Muscle of leg (tissue), 3 donors: ENCODE measurements at regions not wholly inside any gene's neighbourhood (a gene's known extent, or its start where the extent isn't known, plus 50 kb on each side); places are given as distances from the start of the nearest gene placed in this dataset.

Experiments used
- DNase-seq: peaks from one replicate; pipeline ENCODE4 v3.0.0; 2013
- H3K27ac ChIP-seq: one replicate; pipeline ENCODE4 v1.5.1; 2013; ENCODE audit warnings: mild to moderate bottlenecking, low read length, control low read depth
- H3K27me3 ChIP-seq: one replicate; pipeline ENCODE4 v1.6.1; 2013; ENCODE audit warnings: low read length; ENCODE audit not compliant: control insufficient read depth, insufficient read depth
- H3K36me3 ChIP-seq: one replicate; pipeline ENCODE4 v1.6.1; 2013; ENCODE audit warnings: low read length; ENCODE audit not compliant: control insufficient read depth, insufficient read depth
- H3K4me1 ChIP-seq: one replicate; pipeline ENCODE4 v1.6.1; 2013; ENCODE audit warnings: low read length; ENCODE audit not compliant: control insufficient read depth, insufficient read depth
- H3K4me3 ChIP-seq: one replicate; pipeline ENCODE4 v1.5.1; 2013; ENCODE audit warnings: low read length, control low read depth
- H3K9me3 ChIP-seq: replicated peaks from 2 replicates; pipeline ENCODE4 v1.6.1; 2013; ENCODE audit warnings: low read depth, low read length; ENCODE audit not compliant: control insufficient read depth
- WGBS: methylation state at CpG from one replicate; pipeline ENCODE4 v1.1.5; 2013; ENCODE audit warnings: missing lambda C conversion rate; ENCODE audit not compliant: insufficient coverage; 5-methylcytosine and 5-hydroxymethylcytosine counted together

- H3K27ac ChIP-seq, result no peak overlapping the region
- no peaks in the 10 kb centered on the region for H3K36me3 ChIP-seq
- H3K9me3 ChIP-seq, result no peaks in the 10 kb centered on the region
- peaks cover 70% of the 10 kb centered on the region for H3K4me1 ChIP-seq
- peak; percentile 50 for DNase-seq
- no peak overlapping the region for H3K4me3 ChIP-seq
- H3K27me3 ChIP-seq, result peaks cover 11% of the 10 kb centered on the region
- WGBS, result 91% methylated on average over 5 of the region's 14 CpGs
Observed at GRCh38 chr10:78933828-78934531, 134.8 kb upstream of the ZMIZ1 start.

GRCh38 chr10:78934532-78934898, 134.3 kb upstream of the ZMIZ1 start:
- WGBS, result 0% methylated on average over 1 of the region's 3 CpGs
- H3K4me3 ChIP-seq, result no peak overlapping the region
- no peak overlapping the region for H3K27ac ChIP-seq
- H3K36me3 ChIP-seq, result no peaks in the 10 kb centered on the region
- peaks cover 11% of the 10 kb centered on the region for H3K27me3 ChIP-seq
- DNase-seq, result peak; percentile 64
- peaks cover 73% of the 10 kb centered on the region for H3K4me1 ChIP-seq
- no peaks in the 10 kb centered on the region for H3K9me3 ChIP-seq

GRCh38 chr10:78934994-78935602, 133.7 kb upstream of the ZMIZ1 start:
- H3K36me3 ChIP-seq, result no peaks in the 10 kb centered on the region
- no peaks in the 10 kb centered on the region for H3K9me3 ChIP-seq
- DNase-seq, result no peak
- H3K4me3 ChIP-seq, result no peak overlapping the region
- WGBS, result 83% methylated on average over 1 of the region's 4 CpGs
- H3K27me3 ChIP-seq, result peaks cover 11% of the 10 kb centered on the region
- no peak overlapping the region for H3K27ac ChIP-seq
- H3K4me1 ChIP-seq, result peaks cover 73% of the 10 kb centered on the region

GRCh38 chr10:78935697-78936407, 132.9 kb upstream of the ZMIZ1 start:
- Histone ChIP-seq H3K27me3 (peaks cover 11% of the 10 kb centered on the region), H3K36me3 (no peaks in the 10 kb centered on the region), H3K4me1 (peaks cover 73% of the 10 kb centered on the region), H3K4me3 (no peak overlapping the region), H3K9me3 (no peaks in the 10 kb centered on the region), H3K27ac (peak overlapping the region; percentile 47)
- WGBS, result 82% methylated on average over 3 of the region's 12 CpGs
- DNase-seq, result peak; percentile 73

- Histone ChIP-seq H3K36me3 (no peaks in the 10 kb centered on the region), H3K27ac (peak overlapping the region; percentile 45), H3K4me1 (peaks cover 73% of the 10 kb centered on the region), H3K4me3 (no peak overlapping the region), H3K27me3 (peaks cover 8% of the 10 kb centered on the region), H3K9me3 (no peaks in the 10 kb centered on the region)
- 86% methylated on average over 9 of the region's 13 CpGs for WGBS
- peak; percentile 42 for DNase-seq
Observed at GRCh38 chr10:78936412-78937342, 132.1 kb upstream of the ZMIZ1 start.

GRCh38 chr10:78937393-78937792, 131.4 kb upstream of the ZMIZ1 start:
- Histone ChIP-seq H3K27ac (no peak overlapping the region), H3K27me3 (peaks cover 8% of the 10 kb centered on the region)
- 71% methylated on average over 4 of the region's 5 CpGs for WGBS

GRCh38 chr10:78937800-78938694, 130.7 kb upstream of the ZMIZ1 start:
- Histone ChIP-seq H3K4me1 (peaks cover 65% of the 10 kb centered on the region), H3K36me3 (no peaks in the 10 kb centered on the region), H3K9me3 (no peaks in the 10 kb centered on the region), H3K4me3 (no peak overlapping the region), H3K27me3 (peaks cover 8% of the 10 kb centered on the region), H3K27ac (no peak overlapping the region)
- DNase-seq, result no peak
- WGBS, result 59% methylated on average over 4 of the region's 10 CpGs

More at GRCh38 chr10:78937393-78937792, 131.4 kb upstream of the ZMIZ1 start:
- DNase-seq, result no peak
- no peak overlapping the region for H3K4me3 ChIP-seq
- H3K4me1 ChIP-seq, result peaks cover 70% of the 10 kb centered on the region
- no peaks in the 10 kb centered on the region for H3K9me3 ChIP-seq
- no peaks in the 10 kb centered on the region for H3K36me3 ChIP-seq

GRCh38 chr10:78938695-78939672, 129.8 kb upstream of the ZMIZ1 start:
- Histone ChIP-seq H3K9me3 (peaks cover 2% of the 10 kb centered on the region), H3K4me1 (peaks cover 64% of the 10 kb centered on the region), H3K4me3 (no peak overlapping the region), H3K27me3 (peaks cover 6% of the 10 kb centered on the region), H3K36me3 (no peaks in the 10 kb centered on the region), H3K27ac (no peak overlapping the region)
- DNase-seq, result no peak
- WGBS, result 91% methylated on average over 9 of the region's 11 CpGs
